ENCODE measurements at regions not wholly inside any gene's neighbourhood (a gene's known extent, or its start where the extent isn't known, plus 50 kb on each side); places are given as distances from the start of the nearest gene placed in this dataset.

DNA sequence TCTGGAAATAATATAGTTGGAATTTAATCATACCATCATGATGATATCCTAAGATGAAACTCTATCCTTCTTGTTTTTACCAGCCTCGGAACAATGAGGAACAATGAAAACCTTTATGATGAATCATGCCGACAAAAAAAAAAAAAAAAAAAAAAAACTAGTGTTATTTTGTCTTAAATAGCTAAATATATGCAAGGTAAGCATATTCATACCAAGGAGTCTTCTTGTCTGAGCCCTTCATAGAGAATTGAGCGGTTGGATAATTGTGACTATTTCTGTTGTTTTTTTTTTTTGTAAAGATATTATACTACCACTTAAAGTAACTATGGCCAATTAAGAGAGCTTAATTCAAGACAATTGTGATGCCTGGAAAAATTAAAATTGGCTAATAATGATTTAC, 244.0 kb upstream of the PCDH9 start:
- TF ChIP-seq EZH2 (IDR thresholded peaks at IDR 0.05; ENCODE audit: low read depth, low read length, severe bottlenecking) (no peak), YY1 (IDR thresholded peaks at IDR 0.05; ENCODE audit: low read depth, low read length) (no peak), ZNF274 (IDR thresholded peaks at IDR 0.05; ENCODE audit: borderline replicate concordance, extremely low read depth, low read length) (no peak), EP300 (IDR thresholded peaks at IDR 0.05; ENCODE audit: borderline replicate concordance in 1 of 2, low read depth in 2 of 2, low read length in 2 of 2) (no peak), SP1 (IDR thresholded peaks at IDR 0.05; ENCODE audit: low read depth, low read length) (no peak), POLR2AphosphoS5 (IDR thresholded peaks at IDR 0.05; ENCODE audit: low read depth, low read length) (no peak)
- TF ChIP-seq, protein P1, sequence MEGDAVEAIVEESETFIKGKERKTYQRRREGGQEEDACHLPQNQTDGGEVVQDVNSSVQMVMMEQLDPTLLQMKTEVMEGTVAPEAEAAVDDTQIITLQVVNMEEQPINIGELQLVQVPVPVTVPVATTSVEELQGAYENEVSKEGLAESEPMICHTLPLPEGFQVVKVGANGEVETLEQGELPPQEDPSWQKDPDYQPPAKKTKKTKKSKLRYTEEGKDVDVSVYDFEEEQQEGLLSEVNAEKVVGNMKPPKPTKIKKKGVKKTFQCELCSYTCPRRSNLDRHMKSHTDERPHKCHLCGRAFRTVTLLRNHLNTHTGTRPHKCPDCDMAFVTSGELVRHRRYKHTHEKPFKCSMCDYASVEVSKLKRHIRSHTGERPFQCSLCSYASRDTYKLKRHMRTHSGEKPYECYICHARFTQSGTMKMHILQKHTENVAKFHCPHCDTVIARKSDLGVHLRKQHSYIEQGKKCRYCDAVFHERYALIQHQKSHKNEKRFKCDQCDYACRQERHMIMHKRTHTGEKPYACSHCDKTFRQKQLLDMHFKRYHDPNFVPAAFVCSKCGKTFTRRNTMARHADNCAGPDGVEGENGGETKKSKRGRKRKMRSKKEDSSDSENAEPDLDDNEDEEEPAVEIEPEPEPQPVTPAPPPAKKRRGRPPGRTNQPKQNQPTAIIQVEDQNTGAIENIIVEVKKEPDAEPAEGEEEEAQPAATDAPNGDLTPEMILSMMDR (IDR thresholded peaks at IDR 0.05; ENCODE audit: control extremely low read depth in 1 of 3, insufficient read depth in 1 of 3, low read depth in 1 of 3, low read length in 3 of 3): no peak

Measured in H1 (cell line).